C4-2B (cell line): ENCODE measurements at regions not wholly inside any gene's neighbourhood (a gene's known extent, or its start where the extent isn't known, plus 50 kb on each side); places are given as distances from the start of the nearest gene placed in this dataset.

Experiments
- CTCF ChIP-seq: fragments of 450-650 bp; conservative IDR thresholded peaks from 2 replicates; pipeline ENCODE4 v1.5.1; 2017; ENCODE audit warnings: mild to moderate bottlenecking
- ZFX ChIP-seq: fragments of 450-650 bp; IDR thresholded peaks from 2 replicates; pipeline ENCODE4 v1.6.1; 2017

GRCh38 chr5:166509085-166509484 is 1782.4 kb upstream of the WWC1 start:
- TF ChIP-seq CTCF: no peak
- no peak for TF ChIP-seq ZFX
